ENCODE measurements at regions not wholly inside any gene's neighbourhood (a gene's known extent, or its start where the extent isn't known, plus 50 kb on each side); places are given as distances from the start of the nearest gene placed in this dataset.
A peak's percentile ranks its signal among the peaks of the same experiment; 100 is the strongest.

DNA sequence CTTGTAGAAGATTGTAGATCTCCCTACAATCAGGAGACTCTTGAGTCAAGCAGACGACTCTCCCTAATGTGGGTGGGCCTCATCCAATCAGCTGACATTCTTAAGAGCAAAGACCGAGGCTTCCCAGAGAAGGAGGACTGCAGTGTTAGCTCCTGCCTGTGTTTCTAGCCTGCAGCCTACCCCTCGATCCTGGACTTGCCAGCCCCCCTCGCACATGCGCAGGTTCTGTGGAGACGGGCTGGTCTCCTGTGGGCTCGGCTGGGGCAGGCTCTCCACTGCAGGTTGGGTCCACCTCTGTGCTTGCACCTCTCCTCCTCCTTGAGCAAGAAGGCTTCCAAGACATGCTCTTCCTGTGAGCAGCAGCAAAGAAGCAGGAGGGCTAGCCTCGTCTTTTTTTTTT, 185.2 kb upstream of the SOX1 start:
- no peak overlapping the region for H2BK120ac ChIP-seq (replicated peaks; ENCODE audit: low read depth, low read length)
- TF ChIP-seq RFX5 (IDR thresholded peaks at IDR 0.05; ENCODE audit: borderline replicate concordance, low read depth, low read length) (no peak), USF2 (IDR thresholded peaks at IDR 0.05; ENCODE audit: low read length) (no peak), ASH2L (IDR thresholded peaks at IDR 0.05; ENCODE audit: low read length) (no peak), TBP (IDR thresholded peaks at IDR 0.05; ENCODE audit: low read depth, low read length) (no peak), TEAD4 (IDR thresholded peaks at IDR 0.05; ENCODE audit: low read depth, low read length) (no peak)
- no peak overlapping the region for H3K14ac ChIP-seq (ENCODE audit: insufficient read length)
- H4K20me1 ChIP-seq (replicated peaks in 1 of 2; ENCODE audit: control insufficient read depth in 1 of 2, insufficient read depth in 2 of 2, low read length in 2 of 2), result no peaks in the 10 kb centered on the region
- no peak overlapping the region for H2BK15ac ChIP-seq (ENCODE audit: low read length)
- H3K9ac ChIP-seq (replicated peaks in 1 of 4; ENCODE audit: extremely low read depth in 1 of 4, low read depth in 3 of 4, low read length in 3 of 4), result no peak overlapping the region
- no peaks in the 10 kb centered on the region; a peak in 1 of 7 replicates for H3K4me1 ChIP-seq (replicated peaks in 1 of 4; ENCODE audit: control insufficient read depth in 3 of 4, insufficient read depth in 4 of 4, low read length in 3 of 4)
- 0 out of 2 replicates have a peak overlapping the region, but pooled peaks have one; percentile 27 for H2BK12ac ChIP-seq (ENCODE audit: low read depth, low read length)
- no peaks in the 10 kb centered on the region for H3K27me3 ChIP-seq (replicated peaks in 1 of 4; ENCODE audit: control insufficient read depth in 3 of 4, extremely low read depth in 1 of 4, insufficient read depth in 3 of 4, low read length in 3 of 4)
- no peak overlapping the region for H2BK5ac ChIP-seq (ENCODE audit: low read depth, low read length)
- 93% methylated on average over 7 of the region's 8 CpGs; no CpG with 5 or more reads in 1 of the 2 experiments for WGBS, 2 experiments (ENCODE audit: extremely low coverage in 1 of 2, insufficient coverage in 1 of 2, insufficient read length in 1 of 2, insufficient replicate concordance in 2 of 2, low coverage in 1 of 2, low lambda C conversion rate in 2 of 2, missing lambda C conversion rate in 1 of 2)
- POLR2A ChIA-PET (ENCODE audit: partially characterized antibody), result no interaction called here
- no peak overlapping the region for H3K4me2 ChIP-seq (ENCODE audit: insufficient read depth in 1 of 2, low read depth in 2 of 2, low read length in 2 of 2)
- H3K18ac ChIP-seq (ENCODE audit: extremely low read depth, low read length), result no peak overlapping the region
- no peak overlapping the region for H3K27ac ChIP-seq (ENCODE audit: low read depth, low read length)
- H3K23ac ChIP-seq (ENCODE audit: insufficient read length), result no peak overlapping the region
- no peaks in the 10 kb centered on the region for H3K9me3 ChIP-seq (ENCODE audit: insufficient read depth in 2 of 2, low read depth in 1 of 2, low read length in 1 of 2)
- H3K79me2 ChIP-seq (ENCODE audit: control insufficient read depth in 1 of 2, insufficient read depth in 2 of 2, low read length in 2 of 2), result no peaks in the 10 kb centered on the region
- no peaks in the 10 kb centered on the region for H3K23me2 ChIP-seq (ENCODE audit: low read depth, low read length)
- no peak for FAIRE-seq
- no peak overlapping the region for H3K4ac ChIP-seq (replicated peaks; ENCODE audit: insufficient read length, low read depth, low read length)
- no peak overlapping the region for H4K5ac ChIP-seq (ENCODE audit: insufficient read length, low read depth, low read length)
- H3K36me3 ChIP-seq (ENCODE audit: control insufficient read depth in 2 of 4, insufficient read depth in 4 of 4, low read length in 3 of 4), result no peaks in the 10 kb centered on the region
- H2AK5ac ChIP-seq (ENCODE audit: low read depth, low read length), result no peak overlapping the region
- no peaks in the 10 kb centered on the region for H3K79me1 ChIP-seq (ENCODE audit: low read depth, low read length)
- peak in 1 of 2 experiments; percentile 8 for DNase-seq (ENCODE audit: low read depth in 1 of 2, low spot score in 2 of 2)
- no peak overlapping the region for H2AFZ ChIP-seq (ENCODE audit: low read length)
- H4K8ac ChIP-seq (ENCODE audit: extremely low read depth, insufficient read depth, low read length), result no peak overlapping the region
- no peak overlapping the region for H2BK20ac ChIP-seq (ENCODE audit: low read length)
- no peak overlapping the region for H3K4me3 ChIP-seq (ENCODE audit: extremely low read depth in 1 of 4, insufficient read depth in 2 of 4, low read depth in 3 of 4, low read length in 4 of 4)
- no peak overlapping the region for H3K56ac ChIP-seq (replicated peaks; ENCODE audit: insufficient read length, low read depth, low read length)
- peak overlapping the region; percentile 23 for H4K91ac ChIP-seq (replicated peaks; ENCODE audit: insufficient read length, low read length)
- CTCF ChIA-PET (ENCODE audit: partially characterized antibody), result no interaction called here
